Transverse colon (tissue), 4 donors: ENCODE measurements at regions not wholly inside any gene's neighbourhood (a gene's known extent, or its start where the extent isn't known, plus 50 kb on each side); places are given as distances from the start of the nearest gene placed in this dataset.

Experiments used
- DNase-seq: peaks from one replicate; pipeline ENCODE4 v3.0.0-alpha.2; 2019
- H3K27ac ChIP-seq, 4 donors: fragments of 200-600 bp; sonication (generic); 2 replicates each; pipeline ENCODE4 v1.5.1; 2016 to 2018; ENCODE audit warnings: inconsistent platforms in 4 of 4
- H3K27me3 ChIP-seq: fragments of 200-600 bp; sonication (generic); 2 replicates; pipeline ENCODE4 v1.5.1; 2017; ENCODE audit warnings: inconsistent platforms
- H3K36me3 ChIP-seq, 4 donors: fragments of 200-600 bp; sonication (generic); 2 replicates each; pipeline ENCODE4 v1.5.1; 2017 to 2019; ENCODE audit warnings: inconsistent platforms in 4 of 4
- H3K4me1 ChIP-seq, 4 donors: fragments of 200-600 bp; sonication (generic); 2 replicates each; pipeline ENCODE4 v1.5.1; 2017 to 2020; ENCODE audit warnings: inconsistent platforms in 4 of 4
- H3K4me3 ChIP-seq, 4 donors: fragments of 200-600 bp; sonication (generic); 1 replicate in 1 of 4; 2 replicates in 3 of 4; pipeline versions ENCODE4 v1.5.1 to v1.6.1; 2017 to 2019; ENCODE audit warnings: inconsistent platforms in 4 of 4
- H3K9me3 ChIP-seq, 2 donors: fragments of 200-600 bp; sonication (generic); 2 replicates each; pipeline ENCODE4 v1.5.1; 2017 to 2019; ENCODE audit warnings: inconsistent platforms in 2 of 2
- CTCF ChIP-seq, 5 experiments: fragments of 200-600 bp in 3 of 5; fragments of 450-650 bp in 2 of 5; sonication (generic) in 3 of 5; IDR thresholded peaks; 1 replicate in 2 of 5; 2 replicates in 3 of 5; pipeline ENCODE4 v1.5.1; 2016 to 2017; ENCODE audit warnings: antibody characterized with exemption in 5 of 5, inconsistent platforms in 3 of 5, mild to moderate bottlenecking in 2 of 5, moderate library complexity in 1 of 5
- EP300 ChIP-seq: sonication (generic); formaldehyde crosslinking; IDR thresholded peaks from one replicate; pipeline ENCODE4 v1.6.1; 2017; ENCODE audit warnings: antibody characterized with exemption, low read depth
- POLR2A ChIP-seq: fragments of 450-650 bp; IDR thresholded peaks from one replicate; pipeline ENCODE4 v1.6.1; 2016; ENCODE audit warnings: antibody characterized with exemption, mild to moderate bottlenecking, moderate library complexity
- POLR2AphosphoS5 ChIP-seq, 3 donors: sonication (generic); formaldehyde crosslinking; IDR thresholded peaks; one replicate each; pipeline ENCODE4 v1.6.1; 2016; ENCODE audit warnings: antibody characterized with exemption in 3 of 3
- WGBS, 2 donors: methylation state at CpG; one replicate each; pipeline ENCODE4 v1.1.5; 2018; ENCODE audit warnings: low coverage in 1 of 2; 5-methylcytosine and 5-hydroxymethylcytosine counted together
- in situ Hi-C, 4 donors: fragments of 200-750 bp; cut with MboI; loops; one replicate each; pipeline versions ENCODE4 v1.15.0 to v1.15.1; 2017; ENCODE audit warnings: low sequenced_read_pairs in 3 of 4, low pct_ligation_motif_present in 1 of 4, low pct_unique_long_range_greater_than_20kb in 1 of 4
- intact Hi-C: fragments of 100-400 bp; cut with DNase I; formaldehyde crosslinking; loops from one replicate; pipeline ENCODE4 v1.15.1; 2023; ENCODE audit warnings: low total_unique reads

- no peak overlapping the region for H3K4me3 ChIP-seq
- no peak for DNase-seq
- no peaks in the 10 kb centered on the region for H3K36me3 ChIP-seq
- intact Hi-C loops (no loop called here), in situ Hi-C loops (no loop called here)
- TF ChIP-seq EP300 = no peak
- no peak for TF ChIP-seq POLR2AphosphoS5 (IDR thresholded peaks at IDR 0.05)
- TF ChIP-seq CTCF (IDR thresholded peaks at IDR 0.05) = no peak
- TF ChIP-seq POLR2A = no peak
- no peak overlapping the region for H3K27ac ChIP-seq
- WGBS, 2 donors = 96% methylated on average over 31 of the region's 31 CpGs; no CpG with 5 or more reads in 1 of the 2 donors
- H3K4me1 ChIP-seq = no peaks in the 10 kb centered on the region
- no peaks in the 10 kb centered on the region for H3K9me3 ChIP-seq
- H3K27me3 ChIP-seq = no peaks in the 10 kb centered on the region
These were observed 52.5 kb upstream of the RPS6KA2 start for GRCh38 chr6:166679566-166679965.

GRCh38 chr6:166678426-166678825, 51.4 kb upstream of the RPS6KA2 start:
- WGBS, 2 donors = 52 to 67% methylated on average over 9 to 10 of the region's 10 CpGs
- H3K36me3 ChIP-seq = no peaks in the 10 kb centered on the region
- in situ Hi-C loops = no loop called here
- DNase-seq = no peak
- H3K27ac ChIP-seq = no peak overlapping the region
- H3K4me3 ChIP-seq = no peak overlapping the region
- no peak for TF ChIP-seq POLR2A
- no peak for TF ChIP-seq POLR2AphosphoS5 (IDR thresholded peaks at IDR 0.05)
- TF ChIP-seq EP300 = no peak
- no peak for TF ChIP-seq CTCF (IDR thresholded peaks at IDR 0.05)
- intact Hi-C loops = no loop called here
- no peaks in the 10 kb centered on the region for H3K9me3 ChIP-seq
- no peaks in the 10 kb centered on the region for H3K4me1 ChIP-seq
- no peaks in the 10 kb centered on the region for H3K27me3 ChIP-seq

GRCh38 chr6:166677941-166678340, 50.9 kb upstream of the RPS6KA2 start:
- DNase-seq = no peak
- 78 to 86% methylated on average over 6 of the region's 6 CpGs for WGBS, 2 donors
- H3K9me3 ChIP-seq = no peaks in the 10 kb centered on the region
- H3K36me3 ChIP-seq = no peaks in the 10 kb centered on the region
- no peak overlapping the region for H3K27ac ChIP-seq
- no peaks in the 10 kb centered on the region for H3K4me1 ChIP-seq
- TF ChIP-seq EP300 (no peak), CTCF (IDR thresholded peaks at IDR 0.05) (no peak)
- in situ Hi-C loops = no loop called here
- intact Hi-C loops = no loop called here
- no peaks in the 10 kb centered on the region for H3K27me3 ChIP-seq
- no peak overlapping the region for H3K4me3 ChIP-seq
